ENCODE measurements at regions not wholly inside any gene's neighbourhood (a gene's known extent, or its start where the extent isn't known, plus 50 kb on each side); places are given as distances from the start of the nearest gene placed in this dataset.

DNA sequence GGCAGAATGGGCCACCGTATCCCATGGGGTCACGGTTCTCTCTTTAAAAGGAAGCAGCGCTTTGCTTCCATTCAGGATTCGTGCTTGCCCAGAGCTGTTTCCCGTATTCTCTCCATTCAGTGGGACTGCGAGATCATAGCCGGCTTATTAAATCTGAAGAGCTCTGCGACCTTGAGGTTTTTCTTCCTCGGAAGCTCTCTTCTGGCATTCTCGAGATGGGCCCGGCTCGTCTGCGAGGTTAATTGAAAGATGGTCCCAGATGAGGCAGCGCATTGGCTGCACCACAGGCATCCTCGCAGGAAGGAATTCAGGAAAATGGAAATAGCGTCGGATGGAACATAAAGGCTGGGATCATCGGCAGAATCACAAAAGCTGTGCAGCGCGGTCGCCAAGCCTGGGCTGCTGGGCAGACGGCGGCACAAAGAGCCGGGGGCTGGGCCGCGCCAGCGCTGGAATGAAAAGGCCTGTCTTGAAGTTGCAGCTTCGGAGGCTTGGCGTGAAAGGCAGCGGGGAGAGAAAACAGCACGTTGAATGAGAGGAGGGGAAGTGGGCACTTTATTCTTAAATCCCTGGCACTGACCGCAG is 236.2 kb downstream of the IRX2 start:
- H3K27ac ChIP-seq (ENCODE audit: insufficient read depth, low read depth, low read length): no peak overlapping the region
- dilution Hi-C loops (cut with MboI; ENCODE audit: extremely low pct_ligation_motif_present, low sequenced_read_pairs) (no loop called here), intact Hi-C loops (cut with micrococcal nuclease) (no loop called here)
- no peak overlapping the region for H3K4me3 ChIP-seq (replicated peaks in 1 of 3; ENCODE audit: insufficient read depth in 1 of 3, low read depth in 1 of 3, low read length in 3 of 3)
- H3K9me1 ChIP-seq (replicated peaks; ENCODE audit: control insufficient read depth, extremely low read depth, insufficient read depth, low read length): no peaks in the 10 kb centered on the region
- H3K36me3 ChIP-seq (ENCODE audit: control insufficient read depth in 2 of 2, extremely low read depth in 1 of 2, insufficient read depth in 2 of 2, low read length in 2 of 2): no peaks in the 10 kb centered on the region
- H3K9ac ChIP-seq (replicated peaks; ENCODE audit: extremely low read depth, insufficient read depth, low read length): no peak overlapping the region
- no peaks in the 10 kb centered on the region for H4K20me1 ChIP-seq (replicated peaks; ENCODE audit: control insufficient read depth, extremely low read depth, insufficient read depth, low read length)
- CTCF ChIA-PET: no interaction called here
- POLR2A ChIA-PET: no interaction called here
- no peak overlapping the region for H2AFZ ChIP-seq (ENCODE audit: low read depth, low read length)
- H3K79me2 ChIP-seq (ENCODE audit: control insufficient read depth, insufficient read depth, low read length): no peaks in the 10 kb centered on the region
- H3K4me2 ChIP-seq (ENCODE audit: insufficient read depth, low read length): no peak overlapping the region
- H3K27me3 ChIP-seq (ENCODE audit: control insufficient read depth in 2 of 2, insufficient read depth in 2 of 2, low read length in 2 of 2): no peaks in the 10 kb centered on the region
- no TSS peak for BruUV-seq (replicated peaks)
- TF ChIP-seq MAX (IDR thresholded peaks at IDR 0.05; ENCODE audit: insufficient read depth, insufficient read length) (no peak), GATA2 (IDR thresholded peaks at IDR 0.05; ENCODE audit: insufficient read depth, insufficient read length, low read depth, low read length) (no peak), FOS (IDR thresholded peaks at IDR 0.05; ENCODE audit: borderline replicate concordance, insufficient read depth, low read length) (no peak), CTCF (IDR thresholded peaks at IDR 0.05; ENCODE audit: extremely low read depth in 1 of 2, insufficient read depth in 1 of 2, low read depth in 1 of 2, low read length in 2 of 2) (no peak), POLR2AphosphoS5 (IDR thresholded peaks at IDR 0.05; ENCODE audit: insufficient read depth, low read depth, low read length) (no peak), JUN (IDR thresholded peaks at IDR 0.05; ENCODE audit: borderline replicate concordance, insufficient read depth, insufficient read length, low read depth) (no peak), EZH2 (IDR thresholded peaks at IDR 0.05; ENCODE audit: borderline replicate concordance, low read depth, low read length, severe bottlenecking) (no peak), MYC (IDR thresholded peaks at IDR 0.05; ENCODE audit: low read depth, low read length) (no peak), POLR2A (IDR thresholded peaks at IDR 0.05; ENCODE audit: low read depth, low read length) (no peak)
- no peaks in the 10 kb centered on the region for H3K4me1 ChIP-seq (ENCODE audit: control insufficient read depth, extremely low read depth, insufficient read depth, low read length)
- FAIRE-seq: no peak
- DNase-seq (ENCODE audit: low read depth, low spot score): no peak
- H3K9me3 ChIP-seq (replicated peaks; ENCODE audit: control insufficient read depth, insufficient read depth, low read length): peaks cover 14% of the 10 kb centered on the region

Measured in endothelial cell of umbilical vein (primary cell).